ENCODE measurements at regions not wholly inside any gene's neighbourhood (a gene's known extent, or its start where the extent isn't known, plus 50 kb on each side); places are given as distances from the start of the nearest gene placed in this dataset.

DNA sequence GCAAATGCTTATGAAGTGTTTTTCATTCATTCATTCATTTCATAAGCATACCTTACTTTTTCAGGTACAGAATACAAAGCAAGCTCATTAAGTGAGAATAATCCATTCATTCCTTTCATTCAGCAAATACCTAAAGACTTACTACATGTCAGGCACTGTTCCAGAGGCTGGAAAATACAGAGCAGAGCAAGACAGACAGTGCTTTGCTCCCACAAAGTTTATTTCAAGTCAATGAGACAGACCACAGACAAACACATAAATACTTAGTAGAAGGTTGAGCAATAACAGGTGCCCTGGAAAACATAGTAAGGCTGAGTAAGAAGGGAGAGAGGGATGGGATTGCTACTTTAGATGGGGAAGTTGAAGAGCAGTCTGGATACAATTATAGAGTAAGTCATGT is 309.8 kb downstream of the C1D start:
- TF ChIP-seq, protein P1, sequence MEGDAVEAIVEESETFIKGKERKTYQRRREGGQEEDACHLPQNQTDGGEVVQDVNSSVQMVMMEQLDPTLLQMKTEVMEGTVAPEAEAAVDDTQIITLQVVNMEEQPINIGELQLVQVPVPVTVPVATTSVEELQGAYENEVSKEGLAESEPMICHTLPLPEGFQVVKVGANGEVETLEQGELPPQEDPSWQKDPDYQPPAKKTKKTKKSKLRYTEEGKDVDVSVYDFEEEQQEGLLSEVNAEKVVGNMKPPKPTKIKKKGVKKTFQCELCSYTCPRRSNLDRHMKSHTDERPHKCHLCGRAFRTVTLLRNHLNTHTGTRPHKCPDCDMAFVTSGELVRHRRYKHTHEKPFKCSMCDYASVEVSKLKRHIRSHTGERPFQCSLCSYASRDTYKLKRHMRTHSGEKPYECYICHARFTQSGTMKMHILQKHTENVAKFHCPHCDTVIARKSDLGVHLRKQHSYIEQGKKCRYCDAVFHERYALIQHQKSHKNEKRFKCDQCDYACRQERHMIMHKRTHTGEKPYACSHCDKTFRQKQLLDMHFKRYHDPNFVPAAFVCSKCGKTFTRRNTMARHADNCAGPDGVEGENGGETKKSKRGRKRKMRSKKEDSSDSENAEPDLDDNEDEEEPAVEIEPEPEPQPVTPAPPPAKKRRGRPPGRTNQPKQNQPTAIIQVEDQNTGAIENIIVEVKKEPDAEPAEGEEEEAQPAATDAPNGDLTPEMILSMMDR (IDR thresholded peaks at IDR 0.05), result no peak
- TF ChIP-seq POLR2A (IDR thresholded peaks at IDR 0.05), result no peak

Measured in lower leg skin (tissue), 3 donors.